ENCODE measurements at regions not wholly inside any gene's neighbourhood (a gene's known extent, or its start where the extent isn't known, plus 50 kb on each side); places are given as distances from the start of the nearest gene placed in this dataset.

DNA sequence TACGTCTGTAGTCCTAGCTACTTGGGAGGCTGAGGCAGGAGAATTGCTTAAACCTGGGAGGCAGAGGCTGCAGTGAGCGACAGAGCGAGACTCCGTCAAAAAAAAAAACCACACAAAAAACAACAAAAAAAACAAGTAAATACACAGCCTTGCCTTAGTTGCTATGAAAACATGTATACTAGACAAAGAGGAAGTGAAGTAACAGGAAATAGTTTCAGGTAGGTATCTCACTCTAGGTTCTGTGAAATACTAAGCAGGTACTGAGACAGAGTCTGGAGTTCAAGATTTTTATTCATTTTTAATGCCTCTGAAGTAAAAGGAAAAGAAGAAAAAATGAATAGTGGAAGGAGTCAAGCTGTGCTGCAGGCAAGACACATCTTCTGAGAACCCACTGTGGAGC is 687.9 kb upstream of the RGMB start:
- TF ChIP-seq POLR2A (IDR thresholded peaks at IDR 0.05): no peak
- TF ChIP-seq, protein P1, sequence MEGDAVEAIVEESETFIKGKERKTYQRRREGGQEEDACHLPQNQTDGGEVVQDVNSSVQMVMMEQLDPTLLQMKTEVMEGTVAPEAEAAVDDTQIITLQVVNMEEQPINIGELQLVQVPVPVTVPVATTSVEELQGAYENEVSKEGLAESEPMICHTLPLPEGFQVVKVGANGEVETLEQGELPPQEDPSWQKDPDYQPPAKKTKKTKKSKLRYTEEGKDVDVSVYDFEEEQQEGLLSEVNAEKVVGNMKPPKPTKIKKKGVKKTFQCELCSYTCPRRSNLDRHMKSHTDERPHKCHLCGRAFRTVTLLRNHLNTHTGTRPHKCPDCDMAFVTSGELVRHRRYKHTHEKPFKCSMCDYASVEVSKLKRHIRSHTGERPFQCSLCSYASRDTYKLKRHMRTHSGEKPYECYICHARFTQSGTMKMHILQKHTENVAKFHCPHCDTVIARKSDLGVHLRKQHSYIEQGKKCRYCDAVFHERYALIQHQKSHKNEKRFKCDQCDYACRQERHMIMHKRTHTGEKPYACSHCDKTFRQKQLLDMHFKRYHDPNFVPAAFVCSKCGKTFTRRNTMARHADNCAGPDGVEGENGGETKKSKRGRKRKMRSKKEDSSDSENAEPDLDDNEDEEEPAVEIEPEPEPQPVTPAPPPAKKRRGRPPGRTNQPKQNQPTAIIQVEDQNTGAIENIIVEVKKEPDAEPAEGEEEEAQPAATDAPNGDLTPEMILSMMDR (IDR thresholded peaks at IDR 0.05): no peak
